NCI-H2196 treated with DMSO at 0.1 percent for 48 hours (cell line): ENCODE measurements at regions not wholly inside any gene's neighbourhood (a gene's known extent, or its start where the extent isn't known, plus 50 kb on each side); places are given as distances from the start of the nearest gene placed in this dataset.
A peak's percentile ranks its signal among the peaks of the same experiment; 100 is the strongest.

ENCODE experiments used
- DNase-seq: peaks from one replicate; lab custom pipeline; 2025; ENCODE audit not compliant: unreplicated experiment; lab: John Stamatoyannopoulos, UW

DNA sequence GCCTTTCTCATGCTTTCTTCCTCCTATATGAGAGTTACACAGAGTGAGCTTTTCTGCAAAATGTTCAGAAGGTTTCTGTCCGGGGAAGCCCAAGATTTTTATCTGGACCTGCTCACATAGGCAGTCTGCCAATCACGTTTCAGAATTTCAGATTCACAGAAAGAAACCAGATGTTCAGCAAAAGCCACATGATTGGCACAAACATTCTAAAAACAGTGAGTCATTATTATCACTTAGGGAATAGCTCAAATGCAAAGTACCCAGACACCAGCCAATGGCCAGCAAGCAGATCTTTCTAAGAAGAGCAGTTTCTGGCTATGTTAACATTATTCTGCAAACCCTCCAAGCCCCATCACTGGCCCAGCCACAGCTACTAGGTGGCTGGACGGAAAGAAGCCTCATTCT is 1558.5 kb upstream of the TMEM132C start:
- no peak for DNase-seq

DNA sequence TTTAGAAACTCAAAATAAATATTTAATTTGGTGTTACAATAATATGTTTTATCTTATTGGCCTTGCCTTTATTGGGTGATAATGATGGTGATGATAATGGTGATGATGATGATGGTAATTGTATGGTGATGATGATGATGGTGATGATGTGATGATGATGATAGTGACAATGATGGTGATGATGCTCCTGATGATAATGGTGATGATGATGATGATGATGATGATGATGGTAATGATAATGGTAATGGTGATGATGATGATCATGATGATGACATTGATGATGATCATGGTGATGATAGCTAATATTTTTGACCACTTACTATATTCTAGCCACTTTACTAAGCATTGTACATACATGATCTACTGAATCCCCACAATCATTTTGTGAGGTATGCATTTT is 1548.6 kb upstream of the TMEM132C start:
- no peak for DNase-seq

DNA sequence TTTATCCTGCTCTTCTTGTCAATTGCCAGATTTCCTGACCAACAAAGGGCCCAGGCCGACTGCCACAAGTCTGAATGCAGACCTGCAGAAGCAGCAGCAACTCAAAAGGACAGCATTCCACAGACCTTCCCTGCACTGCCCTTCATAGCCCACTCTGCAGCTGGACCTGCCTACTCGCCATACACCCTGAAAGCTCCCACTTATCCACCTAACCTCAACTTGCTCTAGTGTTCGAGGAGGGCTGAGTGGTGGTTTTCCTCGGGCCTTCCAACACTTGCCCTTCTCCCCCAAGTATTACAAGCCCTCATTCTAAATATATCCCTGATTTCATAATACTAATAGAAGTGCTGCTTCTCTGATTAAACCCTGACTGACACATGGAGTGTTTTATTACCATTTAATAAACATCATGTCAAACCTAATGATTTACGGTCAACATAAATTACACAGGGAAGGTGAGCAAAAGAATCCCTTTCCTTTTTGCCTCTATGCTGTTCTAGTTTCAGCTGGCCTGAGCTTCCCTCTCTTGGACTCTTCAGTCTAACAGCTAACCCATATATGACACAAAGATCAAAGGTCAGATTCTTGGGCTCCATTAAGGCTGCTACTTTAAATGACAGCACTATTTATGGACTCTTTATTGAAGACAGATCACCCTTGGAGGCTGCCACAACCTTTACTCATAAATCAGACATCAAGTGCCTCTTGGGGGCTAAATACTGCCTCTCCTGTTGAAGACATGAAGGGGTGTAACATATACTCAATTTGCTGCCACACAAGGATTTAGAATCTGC is 1546.9 kb upstream of the TMEM132C start:
- DNase-seq, result no peak

DNA sequence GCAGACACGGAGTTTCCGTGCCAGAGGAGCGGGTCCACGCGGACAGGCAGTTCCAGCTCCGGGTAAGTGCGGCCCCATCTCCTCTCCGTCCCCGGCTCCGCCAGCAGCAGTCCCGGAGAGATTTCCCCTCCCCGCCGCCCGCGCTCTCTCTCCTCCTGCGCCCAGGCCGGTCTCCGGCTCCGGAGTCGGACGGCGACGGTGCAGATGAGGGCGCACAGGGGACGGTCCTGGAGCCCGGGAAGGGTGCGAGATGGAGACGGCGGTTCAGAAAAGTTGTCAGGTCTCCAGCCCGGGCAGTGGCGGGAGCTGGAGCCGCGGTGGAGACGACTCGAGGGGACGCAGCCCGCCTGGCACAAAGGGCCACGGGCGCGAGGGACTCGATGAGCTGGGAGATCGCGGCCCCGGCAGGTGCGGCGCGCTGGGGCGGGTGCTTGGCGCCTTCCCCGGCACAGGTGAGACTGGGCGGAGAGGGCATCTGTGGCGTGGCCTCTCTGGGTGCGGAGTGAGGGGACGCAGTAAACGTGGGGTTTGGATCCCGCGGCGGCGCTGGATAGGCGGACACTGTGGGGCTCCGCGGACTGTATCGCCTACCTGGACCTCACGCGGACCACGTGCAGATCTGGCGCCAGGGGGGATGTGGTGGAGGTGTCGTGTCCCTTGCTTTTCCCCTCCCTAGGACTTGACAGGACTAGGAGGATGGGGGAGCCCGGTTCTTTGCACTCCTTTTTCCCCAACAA is 1540.3 kb upstream of the TMEM132C start:
- no peak for DNase-seq

DNA sequence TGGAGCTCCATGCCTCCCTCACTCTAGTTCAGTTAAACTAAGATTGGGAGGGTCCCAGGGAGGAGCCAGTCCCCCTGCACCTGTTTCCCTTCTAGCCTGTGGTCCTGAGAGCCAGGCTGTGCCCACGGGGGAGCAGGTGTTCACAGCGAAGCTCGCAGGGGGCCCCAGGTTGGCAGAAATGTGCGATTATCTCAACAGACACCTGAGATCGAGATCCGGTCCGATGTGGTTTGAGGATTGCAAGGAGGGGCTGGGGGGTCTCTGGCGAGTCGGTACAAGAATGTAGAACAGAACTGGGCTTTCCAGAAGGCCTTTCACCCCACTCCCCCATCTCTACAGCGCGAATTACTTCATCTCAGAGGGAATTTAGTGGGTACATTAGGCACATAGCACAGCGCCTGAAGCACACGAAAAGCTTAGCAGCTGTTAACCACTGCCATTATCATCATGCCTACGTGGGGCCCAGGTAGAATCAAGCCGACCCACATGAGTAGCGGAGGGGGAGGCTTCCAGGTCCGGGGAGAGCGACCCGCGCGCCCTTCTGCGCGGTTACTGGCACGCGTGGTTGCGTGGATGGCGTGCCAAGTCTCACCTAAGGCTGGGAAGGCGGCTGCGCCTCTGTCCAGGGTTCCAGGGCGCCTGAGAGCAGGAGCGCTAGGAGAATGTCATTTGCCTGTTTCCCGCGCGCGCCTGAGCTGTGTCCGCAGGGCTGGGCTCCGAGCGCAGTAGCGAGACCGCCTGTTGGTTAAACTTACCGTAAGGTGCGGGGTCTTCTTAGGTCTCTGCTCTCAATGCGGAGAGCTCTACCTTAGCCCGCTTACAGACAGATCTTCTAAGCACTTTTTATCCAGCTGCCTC is 1539.5 kb upstream of the TMEM132C start:
- DNase-seq, result no peak

DNA sequence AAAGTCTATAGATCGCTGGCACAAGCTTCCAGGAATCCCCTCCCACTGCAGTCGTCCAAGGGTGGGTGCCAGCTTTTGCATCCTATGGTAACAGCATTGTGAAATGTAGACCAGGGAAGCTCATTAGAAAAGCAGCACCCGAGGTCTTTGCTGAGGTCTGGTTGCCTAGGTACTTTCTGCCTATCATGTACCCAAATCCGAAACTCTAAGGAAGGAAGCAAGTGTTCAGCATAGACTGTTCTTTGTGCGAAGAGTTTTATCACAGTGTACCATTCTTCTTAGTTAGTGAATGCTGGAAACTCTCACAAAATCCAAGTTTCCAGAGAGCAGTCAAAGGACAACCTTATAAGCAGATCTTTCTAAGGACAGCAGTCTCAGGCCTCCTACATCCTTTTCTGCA is 1532.7 kb upstream of the TMEM132C start:
- DNase-seq, result no peak

DNA sequence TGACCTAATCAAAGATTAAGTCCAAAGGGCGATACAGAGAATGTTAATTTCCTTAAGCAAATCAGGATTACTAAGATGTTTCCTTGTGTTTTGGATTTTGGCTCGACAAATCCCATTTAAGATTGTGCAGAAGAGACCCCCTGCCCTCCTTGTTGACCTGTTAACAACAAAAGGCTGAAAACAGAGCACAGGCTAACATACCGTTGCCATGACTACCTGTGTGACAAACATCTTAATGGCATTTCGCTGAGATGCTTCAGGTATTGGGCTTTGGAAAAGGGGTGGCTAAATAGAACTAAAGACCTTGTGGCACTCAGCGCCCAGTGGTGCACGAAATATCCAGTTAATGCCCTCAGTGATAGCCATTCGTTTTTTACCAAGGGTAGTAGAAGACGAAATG is 1532.3 kb upstream of the TMEM132C start:
- DNase-seq, result no peak

DNA sequence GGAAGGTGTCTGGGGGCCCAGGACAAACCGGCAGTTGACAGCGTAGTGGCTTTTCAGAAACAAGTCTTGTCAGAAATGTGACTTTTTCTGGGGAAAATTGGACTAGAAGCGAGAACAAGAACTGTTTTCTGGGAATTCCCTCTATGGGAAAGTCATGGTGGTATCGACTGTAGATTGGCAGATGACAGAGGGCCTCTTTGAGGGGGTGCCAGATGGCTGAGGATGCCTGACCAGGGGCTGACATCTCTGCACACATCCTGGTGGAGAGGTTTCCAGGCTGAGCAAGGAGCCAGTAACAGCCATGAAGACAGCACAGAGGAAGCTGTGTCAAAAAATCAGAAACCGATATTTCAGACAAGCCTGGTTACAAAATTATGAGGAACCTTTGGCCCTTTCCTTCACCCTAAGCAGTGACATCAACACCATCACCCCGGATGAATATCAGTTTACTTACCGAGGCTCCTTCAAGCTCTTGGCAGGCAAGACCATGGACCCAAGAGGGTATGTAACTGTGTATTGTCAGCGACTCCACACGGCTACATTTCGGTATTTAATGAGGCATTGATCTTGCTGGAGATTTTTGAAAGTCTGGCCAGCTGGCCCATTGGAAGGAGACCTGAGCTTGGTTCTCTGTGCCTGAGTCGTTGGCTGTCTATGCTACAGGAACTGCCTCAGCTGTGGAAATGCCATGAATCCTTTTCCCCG is 1525.3 kb upstream of the TMEM132C start:
- DNase-seq, result no peak

DNA sequence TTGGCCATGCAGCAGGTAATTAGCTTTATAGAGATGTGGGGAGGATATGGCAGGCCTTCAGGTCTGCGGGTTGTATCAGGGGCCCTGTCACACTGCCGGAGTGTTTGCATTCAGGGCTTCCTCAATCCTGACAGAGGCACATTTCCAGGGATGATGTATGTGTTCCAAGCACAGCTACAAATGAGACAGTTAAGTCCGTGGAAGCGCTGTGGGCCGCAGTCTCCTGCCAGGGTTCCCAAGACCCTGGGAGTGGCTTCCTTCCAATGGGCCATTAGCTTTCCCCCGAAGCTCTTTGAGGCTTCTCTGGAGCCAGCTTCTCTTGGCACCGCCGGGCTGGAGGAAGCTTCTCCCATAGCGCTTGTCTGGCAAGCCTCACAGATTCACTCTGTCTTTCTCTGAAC is 1524.7 kb upstream of the TMEM132C start:
- no peak for DNase-seq

DNA sequence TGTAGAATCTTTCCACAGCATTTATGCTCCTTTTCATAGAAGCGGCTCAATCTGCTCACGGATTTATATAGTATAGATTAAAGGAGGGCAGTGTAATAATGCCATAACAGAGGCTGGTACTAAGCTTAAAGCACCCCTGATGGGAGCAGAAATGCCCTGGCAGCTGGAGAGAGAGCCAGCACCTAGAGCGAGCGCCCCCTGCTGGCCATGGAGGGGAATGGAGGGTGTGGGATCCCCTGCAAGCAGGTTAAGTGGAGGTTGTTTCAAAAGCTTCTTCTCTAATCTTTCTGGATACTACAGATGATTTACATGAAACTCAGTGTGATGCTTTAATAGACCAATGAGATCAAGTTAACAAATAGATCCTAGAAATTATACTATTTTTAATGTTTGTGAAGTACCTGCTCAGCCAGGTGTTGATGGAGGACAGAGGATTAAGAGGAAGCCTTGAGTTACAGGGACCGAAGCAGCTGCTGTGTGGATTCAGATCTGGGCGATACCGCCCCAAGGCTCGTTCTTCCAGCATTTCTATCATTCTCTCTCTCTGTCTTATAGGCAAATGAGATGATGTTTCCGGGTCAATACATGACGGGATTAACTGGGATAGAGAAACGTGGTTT is 1519.3 kb upstream of the TMEM132C start:
- DNase-seq, result peak; percentile 6

DNA sequence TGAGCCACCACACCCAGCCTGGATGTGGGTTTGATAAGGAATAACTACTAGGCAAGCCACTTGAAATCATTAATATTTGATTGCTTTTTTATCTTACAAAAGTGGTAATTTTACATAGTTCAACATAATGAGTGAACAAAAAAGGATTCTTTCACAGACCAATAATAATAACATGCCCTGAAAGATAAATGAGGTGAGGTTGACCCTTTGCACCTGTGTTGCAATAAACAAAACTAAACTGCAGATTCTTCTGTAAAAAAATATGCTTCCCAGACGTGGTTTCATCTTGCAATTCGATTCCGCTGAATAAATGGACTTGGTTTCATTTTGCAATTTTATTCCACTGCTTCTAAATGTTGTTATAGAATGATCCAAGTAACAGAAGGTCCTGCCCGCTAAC is 1514.9 kb upstream of the TMEM132C start:
- no peak for DNase-seq

DNA sequence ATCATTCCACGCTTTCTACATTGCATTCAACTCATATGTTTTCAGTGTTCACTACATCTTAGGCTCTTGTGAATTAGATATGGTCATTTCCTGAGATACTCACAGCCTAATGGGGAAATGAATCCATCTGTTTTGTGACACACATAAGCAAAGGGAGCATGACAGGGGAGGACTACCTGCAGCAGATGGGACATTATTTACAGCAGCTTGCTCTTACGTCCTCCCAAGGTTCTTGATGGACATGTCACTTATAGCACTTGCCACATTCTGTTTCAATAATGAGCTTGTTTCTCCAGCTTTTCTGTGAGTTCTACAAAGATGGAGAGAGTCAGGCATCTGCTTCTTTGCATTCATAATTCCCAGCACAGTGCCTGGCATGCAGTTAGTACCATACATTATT is 1509.6 kb upstream of the TMEM132C start:
- no peak for DNase-seq

DNA sequence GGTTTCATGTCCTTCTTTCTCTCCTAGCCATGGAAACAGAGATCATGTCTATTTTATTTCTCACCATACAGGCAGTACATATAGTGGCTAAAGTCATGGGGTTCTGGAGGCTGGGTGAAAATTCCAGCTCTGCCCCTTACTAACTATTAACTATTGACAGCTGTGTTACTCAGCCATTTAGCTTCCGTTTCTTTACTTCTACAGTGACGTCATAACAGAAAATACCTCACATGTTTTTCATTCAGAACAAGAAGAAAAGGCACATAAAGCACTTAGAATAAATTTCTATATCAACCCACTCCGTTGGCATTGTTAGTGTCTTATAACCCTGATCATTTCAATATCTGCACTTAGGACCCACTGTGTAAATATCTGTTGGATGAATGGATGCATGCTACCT is 1506.9 kb upstream of the TMEM132C start:
- DNase-seq, result no peak

DNA sequence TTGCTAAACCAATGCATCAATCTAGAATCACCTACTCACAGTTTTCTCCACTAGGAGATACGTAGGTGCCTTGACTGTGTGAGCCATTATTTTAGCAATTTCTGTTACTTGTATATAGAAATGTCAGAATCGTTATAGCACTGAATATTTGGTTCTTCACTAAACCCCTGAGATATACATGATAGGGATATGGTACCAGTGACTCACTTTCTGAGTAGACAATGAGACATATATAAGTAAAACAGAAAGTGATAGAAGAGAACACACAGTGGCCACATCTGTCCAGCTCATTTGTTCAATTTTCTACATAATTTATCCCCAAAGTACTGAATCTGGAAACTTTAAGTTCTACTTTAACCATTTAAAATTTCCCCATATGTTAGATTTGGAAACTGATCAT is 1505.5 kb upstream of the TMEM132C start:
- DNase-seq, result no peak

DNA sequence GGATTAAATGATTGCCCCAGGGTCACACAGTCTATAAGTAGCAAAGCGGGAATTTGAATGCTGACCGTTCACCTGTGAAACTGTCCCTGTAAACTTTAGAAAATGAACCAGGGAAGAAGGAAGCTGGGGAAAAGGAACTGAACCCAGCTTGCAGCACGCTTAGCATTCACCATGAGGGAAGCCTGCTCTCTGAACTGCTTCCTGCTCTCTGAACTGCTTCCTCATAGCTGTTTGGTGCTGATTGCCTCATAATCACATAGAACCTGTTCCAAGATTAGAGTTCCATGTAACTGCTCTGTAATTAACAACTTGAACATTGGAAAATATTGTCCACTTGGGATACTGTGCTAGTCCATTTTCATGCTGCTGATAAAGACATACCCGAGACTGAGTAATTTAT is 1504.8 kb upstream of the TMEM132C start:
- no peak for DNase-seq

DNA sequence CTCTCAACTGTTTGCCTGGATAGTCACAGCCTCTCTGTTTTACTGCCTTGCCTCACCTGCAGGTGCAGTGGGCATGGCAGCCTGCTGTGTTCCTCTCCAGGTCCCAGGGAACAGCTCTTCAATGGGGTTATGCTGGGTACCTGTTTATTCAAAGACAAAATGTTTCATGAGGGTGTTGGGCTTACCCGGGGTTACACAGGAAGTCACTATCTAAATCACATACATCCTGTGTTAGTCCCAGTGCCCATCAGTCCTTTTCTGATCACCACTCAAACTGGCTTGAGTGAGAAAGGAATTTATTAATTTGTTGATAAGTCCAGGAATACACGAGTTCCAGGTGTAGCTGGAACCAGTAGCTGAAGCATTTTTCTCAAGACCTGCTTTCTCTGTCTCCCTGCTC is 1503.6 kb upstream of the TMEM132C start:
- no peak for DNase-seq

DNA sequence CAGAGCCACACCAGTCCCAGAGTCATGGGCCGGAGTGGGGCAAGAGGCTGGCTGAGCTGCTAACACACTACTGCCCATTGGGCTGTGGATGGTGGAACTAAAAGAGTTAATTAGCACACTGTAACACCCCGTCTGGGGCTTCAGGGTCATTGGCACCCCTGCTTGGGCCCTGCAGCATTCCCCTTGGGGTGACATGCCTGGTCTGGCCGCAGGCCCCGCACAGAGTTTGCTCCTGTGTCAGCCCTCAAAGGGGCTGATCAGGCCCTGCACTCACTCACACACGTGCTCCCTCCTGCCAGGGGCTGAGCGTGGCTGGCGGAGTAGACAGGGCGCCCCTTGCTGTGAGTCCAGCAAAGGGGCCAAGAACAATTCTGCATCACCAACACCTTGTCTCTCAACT is 1499.6 kb upstream of the TMEM132C start:
- no peak for DNase-seq

DNA sequence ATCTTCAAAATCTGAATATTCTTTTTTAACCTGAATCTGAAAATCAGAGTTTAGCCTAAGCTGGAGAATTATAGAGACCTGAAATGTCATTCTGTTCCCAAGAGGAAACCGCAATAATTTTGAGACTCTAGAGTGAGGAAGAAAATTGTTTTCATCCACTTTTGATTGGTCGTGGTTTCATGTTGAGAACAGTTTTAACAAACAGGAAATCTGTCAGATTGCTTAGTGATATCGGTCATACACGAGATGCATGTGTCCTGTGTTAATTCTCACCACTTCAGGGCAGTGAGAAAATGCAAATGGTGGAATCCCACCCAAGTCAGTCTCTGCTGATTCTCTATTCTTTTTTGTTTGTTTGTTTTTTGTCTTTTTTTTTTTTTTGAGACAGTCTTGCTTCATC is 1498.5 kb upstream of the TMEM132C start:
- DNase-seq, result no peak

DNA sequence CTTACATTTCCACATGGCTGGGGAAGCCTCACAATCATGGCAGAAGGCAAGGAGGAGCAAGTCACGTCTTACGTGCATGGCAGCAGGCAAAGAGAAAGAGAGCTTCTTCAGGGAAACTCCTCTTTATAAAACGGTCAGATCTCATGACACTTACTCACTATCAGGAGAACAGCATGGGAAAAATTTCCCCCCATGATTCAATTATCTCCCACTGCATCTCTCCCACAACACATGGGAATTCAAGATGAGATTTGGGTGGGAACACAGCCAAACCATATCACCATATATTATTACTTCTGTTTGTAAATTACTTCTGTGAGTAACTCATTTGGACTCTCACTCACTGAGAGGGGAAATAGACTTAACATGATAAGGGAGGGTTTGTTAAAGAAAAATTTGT is 1496.8 kb upstream of the TMEM132C start:
- no peak for DNase-seq

DNA sequence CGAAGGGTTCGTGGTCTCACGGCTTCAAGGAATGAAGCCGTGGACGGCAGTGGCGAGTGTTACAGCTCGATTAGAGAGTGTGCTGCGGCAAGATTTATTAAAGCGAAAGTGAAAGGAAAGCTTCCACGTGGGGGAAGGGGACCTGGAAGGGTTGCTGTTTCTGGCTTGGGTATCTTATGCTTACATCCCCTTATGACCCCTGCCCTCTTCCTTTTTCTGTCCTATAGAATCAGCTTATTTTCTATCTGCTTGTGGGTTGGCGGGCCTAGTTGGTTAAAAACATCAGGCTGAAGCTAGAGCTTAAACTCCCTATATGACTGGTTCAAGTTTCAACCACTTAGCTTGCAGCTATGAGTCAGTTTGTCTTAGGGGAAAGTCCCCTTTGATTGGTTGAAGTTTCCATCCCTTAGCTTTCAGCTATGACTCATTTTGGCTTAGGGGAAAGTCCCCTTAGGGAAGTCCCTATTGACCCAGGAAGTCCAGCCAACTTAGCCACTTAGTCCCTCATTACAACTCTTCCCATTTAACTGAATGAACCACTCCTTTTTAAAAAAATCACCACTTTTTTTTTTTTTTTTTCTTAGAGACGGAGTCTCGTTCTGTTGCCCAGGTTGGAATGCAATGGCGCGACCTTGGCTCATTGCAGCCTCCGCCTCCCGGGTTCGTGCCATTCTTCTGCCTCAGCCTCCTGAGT is 1494.7 kb upstream of the TMEM132C start:
- DNase-seq, result peak; percentile 29
